ENCODE measurements at regions not wholly inside any gene's neighbourhood (a gene's known extent, or its start where the extent isn't known, plus 50 kb on each side); places are given as distances from the start of the nearest gene placed in this dataset.
"Not testable (repeated sequence)": the region's sequence is repeated elsewhere in the genome, so short reads cannot be mapped to it uniquely, and the experiment has no call there.

GRCh38 chr6:98047164-98047563 is 764.1 kb upstream of the MMS22L start:
- no peak for DNase-seq (ENCODE audit: low read depth)
- TF ChIP-seq CTCF (conservative IDR thresholded peaks at IDR 0.05; ENCODE audit: low read depth, low read length): no peak
- H3K4me3 ChIP-seq (ENCODE audit: low read depth, low read length): no peak overlapping the region

- no peak for TF ChIP-seq CTCF (conservative IDR thresholded peaks at IDR 0.05; ENCODE audit: low read depth, low read length)
- H3K4me3 ChIP-seq (ENCODE audit: low read depth, low read length): no peak overlapping the region
- no peak for DNase-seq (ENCODE audit: low read depth)
These were observed 764.9 kb upstream of the MMS22L start for GRCh38 chr6:98047871-98048270.

- TF ChIP-seq CTCF (conservative IDR thresholded peaks at IDR 0.05; ENCODE audit: low read depth, low read length): peak; percentile 53
- no peak overlapping the region for H3K4me3 ChIP-seq (ENCODE audit: low read depth, low read length)
- DNase-seq (ENCODE audit: low read depth): no peak
These were observed 771.4 kb upstream of the MMS22L start for GRCh38 chr6:98054453-98054852.

- no peak for DNase-seq (ENCODE audit: low read depth)
- H3K4me3 ChIP-seq (ENCODE audit: low read depth, low read length): no peak overlapping the region
- no peak for TF ChIP-seq CTCF (conservative IDR thresholded peaks at IDR 0.05; ENCODE audit: low read depth, low read length)
These were observed 773.9 kb upstream of the MMS22L start for GRCh38 chr6:98056955-98057354.

- no peak for TF ChIP-seq CTCF (conservative IDR thresholded peaks at IDR 0.05; ENCODE audit: low read depth, low read length)
- no peak for DNase-seq (ENCODE audit: low read depth)
- no peak overlapping the region for H3K4me3 ChIP-seq (ENCODE audit: low read depth, low read length)
These were observed 767.0 kb upstream of the POU3F2 start for GRCh38 chr6:98067375-98067774.

GRCh38 chr6:98088537-98088936 is 745.8 kb upstream of the POU3F2 start:
- H3K4me3 ChIP-seq (ENCODE audit: low read depth, low read length); DNase-seq (ENCODE audit: low read depth): not testable (repeated sequence)

- no peak for TF ChIP-seq CTCF (conservative IDR thresholded peaks at IDR 0.05; ENCODE audit: low read depth, low read length)
These were observed 742.0 kb upstream of the POU3F2 start for GRCh38 chr6:98092331-98092730.

GRCh38 chr6:98094696-98095095 is 739.7 kb upstream of the POU3F2 start:
- no peak for TF ChIP-seq CTCF (conservative IDR thresholded peaks at IDR 0.05; ENCODE audit: low read depth, low read length)
- DNase-seq (ENCODE audit: low read depth): no peak
- H3K4me3 ChIP-seq (ENCODE audit: low read depth, low read length): no peak overlapping the region

More at GRCh38 chr6:98092331-98092730, 742.0 kb upstream of the POU3F2 start:
- DNase-seq (ENCODE audit: low read depth): no peak
- H3K4me3 ChIP-seq (ENCODE audit: low read depth, low read length): no peak overlapping the region

Measured in epithelial cell of proximal tubule (primary cell).